Femur (tissue), 1 donor: ENCODE measurements at regions not wholly inside any gene's neighbourhood (a gene's known extent, or its start where the extent isn't known, plus 50 kb on each side); places are given as distances from the start of the nearest gene placed in this dataset.
A peak's percentile ranks its signal among the peaks of the same experiment; 100 is the strongest.

Source experiments
- DNase-seq: peaks from one replicate; pipeline ENCODE4 v3.0.0-alpha.2; 2017

DNA sequence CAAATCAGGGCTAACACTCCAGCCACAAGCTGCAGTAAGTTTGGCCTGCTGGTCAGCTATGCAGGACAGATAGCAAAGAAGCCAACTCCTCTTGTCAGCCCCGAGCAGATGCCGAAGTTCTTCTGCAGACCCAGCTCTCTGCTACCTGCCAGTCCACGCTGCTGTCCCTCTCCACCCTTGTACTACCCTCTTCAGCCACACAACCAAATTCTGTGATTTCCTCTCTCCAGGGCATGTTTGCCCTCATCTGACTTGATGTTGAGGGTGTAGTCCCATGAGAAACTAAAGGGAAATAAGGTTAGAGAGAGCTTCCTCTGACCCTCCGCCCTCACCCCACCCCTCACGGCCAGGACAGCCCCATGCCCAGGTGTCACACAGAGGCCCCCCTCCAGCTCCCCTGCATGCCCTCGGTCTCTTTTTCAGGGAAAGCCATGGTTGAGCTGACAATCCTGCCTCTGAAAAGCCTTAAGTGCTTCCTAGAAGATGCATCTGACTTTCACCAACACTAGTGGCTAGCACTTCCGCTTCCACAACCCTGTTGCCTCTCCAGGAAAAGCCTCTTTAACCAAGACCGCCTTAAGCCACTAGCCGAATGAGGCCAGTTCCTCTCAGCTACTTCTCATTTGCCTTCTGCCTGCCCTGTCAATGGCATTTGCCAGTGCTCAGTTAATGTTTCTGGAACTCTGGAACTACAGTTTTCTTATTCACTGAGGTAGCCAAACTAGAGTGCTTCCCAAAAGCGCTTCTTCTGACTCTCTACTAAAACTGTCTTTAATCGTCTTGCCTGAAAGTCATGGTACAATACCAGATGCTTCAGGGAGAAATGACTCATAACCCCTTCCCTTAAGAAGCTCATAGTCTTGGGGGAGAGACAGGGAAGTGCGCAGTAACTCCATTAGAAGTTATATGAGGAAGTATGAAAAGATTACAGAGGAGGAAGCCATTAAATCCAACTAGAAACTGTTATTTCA lies 300.4 kb upstream of the STT3B start:
- peak; percentile 38 for DNase-seq

GRCh38 chr3:31234145-31234544 lies 298.6 kb upstream of the STT3B start:
- no peak for DNase-seq

GRCh38 chr3:31235062-31235700 lies 297.5 kb upstream of the STT3B start:
- peak; percentile 28 for DNase-seq

- DNase-seq = no peak
Measured at GRCh38 chr3:31237887-31238286, 294.8 kb upstream of the STT3B start.

DNA sequence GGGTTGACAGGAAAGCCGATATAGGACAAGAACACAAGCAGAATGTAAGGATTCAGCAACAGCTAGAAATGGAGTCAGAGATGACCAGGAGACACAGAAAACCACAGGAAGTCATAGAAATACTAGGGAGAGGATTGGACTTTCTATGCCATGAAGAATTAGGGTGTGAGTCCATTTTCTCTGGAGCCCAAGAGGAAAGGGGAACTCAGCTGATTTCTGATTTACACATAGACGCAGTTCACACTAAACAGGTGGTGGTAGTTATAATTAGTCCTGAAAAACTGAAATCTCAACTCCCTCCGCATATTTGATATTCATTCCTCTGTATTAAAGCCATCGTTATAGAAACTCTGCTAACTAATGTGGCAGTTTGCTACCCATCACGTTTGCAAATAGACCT lies 292.7 kb upstream of the STT3B start:
- no peak for DNase-seq

DNA sequence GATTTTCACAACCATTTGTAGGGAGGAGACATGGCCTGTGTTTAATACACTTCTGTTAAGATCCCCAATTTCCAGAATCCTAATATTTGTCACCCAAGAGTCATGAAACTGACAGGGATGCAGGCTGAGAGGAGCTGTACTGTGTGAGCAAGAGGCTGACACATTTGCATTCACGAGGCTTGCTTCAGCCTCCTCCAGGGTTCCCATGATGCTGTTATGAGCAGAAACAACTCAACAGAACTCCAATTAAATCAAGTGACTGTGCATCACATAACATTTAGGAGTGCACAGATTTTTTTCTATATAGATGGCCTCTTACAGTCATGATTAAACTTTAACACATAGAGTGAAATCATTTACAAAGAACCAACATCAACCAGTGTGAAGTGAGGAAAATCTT lies 292.3 kb upstream of the STT3B start:
- DNase-seq = no peak

DNA sequence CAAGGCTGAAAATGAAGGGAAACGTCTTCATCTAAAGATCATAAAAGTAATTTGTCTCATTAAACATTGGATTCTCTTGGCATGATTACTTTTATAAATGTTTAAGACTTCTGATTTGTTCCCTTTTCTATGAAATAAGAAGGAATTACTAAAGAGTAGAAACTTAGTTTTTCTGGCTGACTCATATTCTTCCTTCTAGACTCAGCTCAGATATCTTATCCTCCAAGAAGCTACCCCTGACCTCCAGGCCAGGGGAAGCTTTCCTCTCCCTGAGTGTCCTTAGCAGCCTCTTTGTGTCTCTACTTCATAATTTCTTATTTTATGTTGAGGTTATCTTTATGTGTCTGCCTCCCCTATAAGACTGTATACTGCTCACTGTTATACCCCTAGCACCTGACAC lies 291.9 kb upstream of the STT3B start:
- no peak for DNase-seq

- no peak for DNase-seq
Measured at GRCh38 chr3:31241533-31241932, 291.2 kb upstream of the STT3B start.

DNA sequence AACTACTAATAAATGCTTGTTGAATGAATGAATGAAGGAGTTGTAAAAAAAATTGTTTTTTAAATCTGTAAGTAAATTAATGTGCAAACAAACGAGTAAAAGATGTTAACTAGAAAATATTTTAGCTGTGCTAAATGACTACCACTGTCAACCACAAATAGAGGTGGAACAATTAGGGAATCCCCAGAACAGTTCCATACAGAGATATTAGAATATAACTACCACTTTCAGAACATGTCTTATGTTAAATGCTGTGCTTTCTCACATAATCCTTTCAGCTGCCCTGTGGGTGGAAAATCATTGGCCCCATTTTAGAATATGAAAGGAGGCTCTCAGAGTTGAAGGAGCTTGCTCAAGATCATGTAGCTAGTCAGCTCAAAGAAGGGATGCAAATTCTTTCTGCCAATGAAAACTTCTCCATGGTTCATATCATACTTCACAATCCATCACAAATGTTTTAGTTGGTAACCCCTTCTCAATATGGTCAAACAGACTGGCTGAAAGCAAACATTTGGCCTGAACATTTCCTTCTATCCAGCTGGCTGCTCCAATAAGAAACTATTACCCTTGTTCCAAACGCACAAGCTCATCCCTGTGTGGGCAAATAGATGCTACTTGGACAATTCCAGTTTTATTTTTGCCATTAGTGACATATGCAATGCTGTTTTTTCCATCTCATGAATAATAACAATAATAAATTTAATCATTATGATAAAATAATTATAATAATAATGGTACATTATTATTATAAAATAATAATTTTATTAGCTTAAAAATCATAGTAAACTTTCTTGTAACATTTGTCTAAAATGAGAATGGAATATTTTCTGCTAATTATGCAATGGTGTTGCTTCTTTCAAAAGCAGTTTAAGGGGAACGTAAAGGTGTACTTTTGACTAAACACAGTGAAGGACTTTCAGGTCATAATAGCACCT lies 290.4 kb upstream of the STT3B start:
- no peak for DNase-seq

- DNase-seq = no peak
Measured at GRCh38 chr3:31244929-31245817, 287.6 kb upstream of the STT3B start.

DNA sequence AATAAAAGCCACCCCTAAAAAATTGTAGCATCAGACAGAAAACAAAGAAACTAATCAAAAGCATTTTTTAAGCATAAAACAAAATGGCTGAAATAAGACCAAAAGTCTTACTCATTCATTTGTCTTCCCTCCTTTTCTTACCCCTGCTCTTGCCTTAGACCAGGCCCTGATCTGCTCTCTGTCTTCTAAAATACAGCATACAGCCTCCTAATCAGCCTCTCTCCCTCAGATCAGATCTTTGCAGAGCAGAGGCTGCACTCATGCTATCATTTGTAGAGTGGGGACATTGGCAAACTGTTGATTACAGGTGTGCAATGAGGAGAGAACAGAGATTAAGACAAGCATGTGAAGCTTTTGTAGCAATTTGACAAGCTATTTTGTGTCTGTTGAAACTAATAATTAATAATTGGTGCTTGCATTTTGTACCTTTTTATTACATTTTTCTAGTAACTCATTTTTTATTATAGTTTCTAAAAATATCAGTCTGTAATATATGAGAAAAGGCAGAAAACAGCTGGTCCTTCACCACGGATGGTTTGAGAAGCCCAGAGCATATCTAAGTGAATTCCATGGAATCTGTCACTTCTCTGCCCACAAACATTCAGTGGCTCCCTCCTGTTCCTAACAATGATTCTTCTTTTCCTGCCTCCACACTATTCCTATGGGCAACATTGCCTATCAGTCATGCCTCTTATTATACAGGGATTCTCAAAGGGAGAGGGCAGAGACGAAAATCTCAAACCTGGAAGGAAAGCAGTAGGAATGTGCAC lies 286.2 kb upstream of the STT3B start:
- no peak for DNase-seq

- no peak for DNase-seq
Measured at GRCh38 chr3:31247063-31247447, 285.7 kb upstream of the STT3B start.

- no peak for DNase-seq
Measured at GRCh38 chr3:31247850-31248562, 284.7 kb upstream of the STT3B start.

DNA sequence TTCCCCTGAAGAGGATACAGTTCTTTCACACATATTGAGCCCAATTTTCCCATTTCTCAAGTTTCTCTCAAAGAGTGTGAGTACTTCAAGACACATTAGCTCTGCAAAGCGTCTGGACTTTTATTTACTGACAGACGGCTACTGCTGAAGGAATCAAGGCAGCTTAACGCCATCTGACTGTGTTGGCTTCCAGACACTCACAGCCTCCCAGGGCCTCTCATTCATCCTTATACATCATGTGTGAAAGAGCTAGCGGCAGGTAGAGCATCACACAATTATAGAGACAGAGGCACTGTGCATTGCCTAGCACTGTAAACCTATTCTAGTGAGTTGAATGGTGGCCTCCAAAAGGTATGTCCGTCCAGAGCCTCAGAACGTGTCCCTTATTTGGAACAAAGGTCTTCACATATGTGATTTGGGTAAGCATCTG lies 284.1 kb upstream of the STT3B start:
- DNase-seq = no peak

- DNase-seq = no peak
Measured at GRCh38 chr3:31249545-31249944, 283.2 kb upstream of the STT3B start.

GRCh38 chr3:31250116-31250777 lies 282.5 kb upstream of the STT3B start:
- DNase-seq = no peak

DNA sequence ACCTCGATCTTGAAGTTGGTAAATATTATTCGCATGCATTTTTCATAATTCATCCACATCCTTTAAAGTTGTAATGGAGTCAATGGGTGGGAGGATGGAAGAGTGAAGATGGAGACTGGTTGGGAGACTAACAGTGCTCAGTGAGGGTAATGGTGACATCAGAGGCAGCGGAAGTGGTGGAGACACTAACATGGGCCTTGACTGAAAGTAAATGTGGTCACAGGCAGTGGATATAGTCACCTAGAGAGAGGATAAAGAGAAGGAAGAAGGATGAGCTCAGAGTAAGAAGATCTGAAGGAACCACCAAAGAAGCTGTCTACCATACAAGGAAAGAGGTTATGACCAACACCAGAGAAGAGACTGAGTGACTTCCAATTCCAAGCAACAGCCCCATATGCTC lies 281.6 kb upstream of the STT3B start:
- DNase-seq = no peak

DNA sequence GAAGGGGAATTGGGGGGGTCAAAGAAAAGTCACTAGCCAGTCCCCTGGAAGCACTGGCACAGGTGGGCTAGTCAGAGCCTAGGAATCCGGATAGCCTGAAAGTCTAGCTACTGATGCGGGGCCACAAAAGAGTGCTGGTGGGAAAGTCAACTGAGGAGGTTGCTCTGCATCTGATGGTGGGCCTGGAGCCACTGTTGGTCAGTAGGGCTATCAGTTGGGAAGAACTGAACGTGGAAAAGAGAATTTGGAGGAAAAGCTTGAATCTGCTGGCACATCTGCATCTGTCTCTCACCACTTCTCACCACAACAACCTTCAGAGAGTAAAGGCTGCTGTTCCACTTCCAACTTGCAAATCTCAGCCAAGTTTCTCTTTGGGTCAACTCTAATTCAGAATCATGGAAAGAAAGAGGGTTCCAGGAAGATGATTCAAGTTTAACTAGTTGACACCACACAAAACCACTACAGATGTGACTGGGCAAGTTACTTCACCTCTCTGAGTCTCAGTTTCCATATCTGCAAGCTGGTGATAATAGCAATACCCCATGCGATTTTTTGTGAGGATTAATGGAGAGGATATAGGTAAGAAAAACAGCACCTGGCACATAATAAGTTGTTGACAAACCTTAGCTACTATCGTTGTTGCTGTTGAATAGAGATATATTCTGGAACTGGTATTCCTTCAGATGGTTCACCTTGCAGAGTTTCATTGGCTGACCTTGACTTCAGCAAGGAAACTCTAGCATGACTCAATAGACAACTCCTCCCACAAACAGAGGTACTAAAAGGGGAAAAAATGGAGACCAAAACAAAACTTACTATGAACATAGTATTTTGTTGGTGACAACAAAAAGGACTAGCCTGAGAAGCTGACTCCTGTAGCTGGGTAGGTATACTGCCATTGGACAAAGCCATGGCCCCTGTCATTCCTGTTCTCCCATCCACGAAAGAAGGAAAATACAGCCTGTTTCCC lies 280.2 kb upstream of the STT3B start:
- no peak for DNase-seq

- no peak for DNase-seq
Measured at GRCh38 chr3:31253782-31254181, 278.9 kb upstream of the STT3B start.
